ENCODE measurements at regions not wholly inside any gene's neighbourhood (a gene's known extent, or its start where the extent isn't known, plus 50 kb on each side); places are given as distances from the start of the nearest gene placed in this dataset.
"Not testable (repeated sequence)": the region's sequence is repeated elsewhere in the genome, so short reads cannot be mapped to it uniquely, and the experiment has no call there.

DNA sequence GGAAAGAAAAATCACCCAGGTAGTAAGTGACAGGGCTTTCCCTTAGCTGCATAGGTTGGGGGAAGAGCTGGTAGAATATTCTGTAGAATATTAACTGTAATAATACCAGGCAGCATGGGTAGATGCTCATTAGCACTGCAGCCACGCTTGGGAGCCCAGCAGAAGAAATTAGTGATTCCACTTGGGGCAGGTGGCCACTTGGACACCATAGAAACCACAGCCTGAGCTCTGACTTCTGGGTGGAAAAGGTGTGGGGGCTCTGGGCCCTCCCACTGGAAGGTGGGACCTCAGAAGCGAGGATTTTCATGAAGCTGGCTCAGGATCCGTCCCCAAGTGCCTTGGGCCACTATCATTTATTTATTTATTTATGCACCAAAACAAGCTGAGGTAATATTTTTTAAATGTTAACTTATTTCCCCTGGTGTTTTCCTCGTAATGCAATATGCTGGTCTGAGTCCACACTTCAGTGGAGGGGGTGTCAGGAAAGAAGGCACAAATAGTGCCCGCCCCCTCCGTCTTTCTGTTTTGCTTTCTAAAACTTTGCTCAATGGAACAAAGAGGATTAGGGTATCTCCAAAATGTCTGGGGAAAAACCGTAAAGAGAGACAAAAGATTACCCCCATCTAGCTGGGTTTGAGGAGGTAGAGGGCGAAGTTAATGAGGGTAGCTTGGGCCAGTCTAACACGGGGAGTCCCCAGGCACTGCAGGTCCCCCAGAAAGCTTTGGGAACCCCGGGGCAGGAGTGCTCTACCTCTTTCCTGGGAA, 75.2 kb upstream of the GADD45A start:
- TF ChIP-seq, protein P1, sequence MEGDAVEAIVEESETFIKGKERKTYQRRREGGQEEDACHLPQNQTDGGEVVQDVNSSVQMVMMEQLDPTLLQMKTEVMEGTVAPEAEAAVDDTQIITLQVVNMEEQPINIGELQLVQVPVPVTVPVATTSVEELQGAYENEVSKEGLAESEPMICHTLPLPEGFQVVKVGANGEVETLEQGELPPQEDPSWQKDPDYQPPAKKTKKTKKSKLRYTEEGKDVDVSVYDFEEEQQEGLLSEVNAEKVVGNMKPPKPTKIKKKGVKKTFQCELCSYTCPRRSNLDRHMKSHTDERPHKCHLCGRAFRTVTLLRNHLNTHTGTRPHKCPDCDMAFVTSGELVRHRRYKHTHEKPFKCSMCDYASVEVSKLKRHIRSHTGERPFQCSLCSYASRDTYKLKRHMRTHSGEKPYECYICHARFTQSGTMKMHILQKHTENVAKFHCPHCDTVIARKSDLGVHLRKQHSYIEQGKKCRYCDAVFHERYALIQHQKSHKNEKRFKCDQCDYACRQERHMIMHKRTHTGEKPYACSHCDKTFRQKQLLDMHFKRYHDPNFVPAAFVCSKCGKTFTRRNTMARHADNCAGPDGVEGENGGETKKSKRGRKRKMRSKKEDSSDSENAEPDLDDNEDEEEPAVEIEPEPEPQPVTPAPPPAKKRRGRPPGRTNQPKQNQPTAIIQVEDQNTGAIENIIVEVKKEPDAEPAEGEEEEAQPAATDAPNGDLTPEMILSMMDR (IDR thresholded peaks at IDR 0.05), result no peak
- TF ChIP-seq ZFX (IDR thresholded peaks at IDR 0.05; ENCODE audit: borderline replicate concordance), result no peak
- no peak overlapping the region for H3K27ac ChIP-seq

DNA sequence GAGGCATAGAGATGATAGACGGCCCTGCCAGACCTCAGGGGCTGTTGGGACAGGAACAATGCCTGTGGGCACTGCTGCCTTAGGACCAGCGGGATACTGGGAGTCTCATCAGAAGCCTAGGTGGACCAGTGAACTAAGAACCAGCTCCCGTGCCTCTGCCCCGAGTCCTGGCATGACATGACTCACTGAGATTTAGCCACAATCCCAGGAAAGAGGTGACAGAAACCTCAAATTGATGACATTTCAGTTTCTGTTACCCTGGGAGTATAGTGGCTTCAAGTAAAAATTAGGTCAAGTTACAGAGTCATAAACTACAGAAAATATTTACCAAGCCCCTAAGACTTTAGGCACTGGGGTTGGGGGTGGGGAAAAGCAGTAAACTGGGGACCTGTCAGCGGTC, 74.6 kb upstream of the GADD45A start:
- TF ChIP-seq ZFX (IDR thresholded peaks at IDR 0.05; ENCODE audit: borderline replicate concordance), result no peak
- TF ChIP-seq, protein P1 (IDR thresholded peaks at IDR 0.05), result no peak

DNA sequence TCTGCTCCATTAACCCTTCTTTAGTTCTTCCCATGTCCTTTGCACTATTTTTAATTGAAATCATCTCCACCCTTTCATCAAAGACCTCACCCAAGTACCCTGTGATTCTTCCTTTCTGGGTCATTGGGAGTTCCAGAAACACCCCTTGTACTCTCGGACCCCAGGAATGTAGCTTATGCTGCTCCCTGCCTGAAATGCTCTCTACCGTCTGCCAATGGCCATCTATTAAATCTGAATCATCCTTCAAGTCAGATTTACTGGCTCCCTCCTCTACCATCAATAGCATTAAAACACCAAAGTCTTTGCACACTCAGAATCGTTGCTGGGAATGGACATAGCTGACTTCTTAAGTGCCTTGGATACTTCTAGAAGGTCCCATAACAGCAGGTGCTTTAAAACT, 73.2 kb upstream of the GADD45A start:
- TF ChIP-seq ZFX (IDR thresholded peaks at IDR 0.05; ENCODE audit: borderline replicate concordance), result no peak
- TF ChIP-seq, protein P1 (IDR thresholded peaks at IDR 0.05), result no peak
- H3K27ac ChIP-seq, result no peak overlapping the region

More for the DNA sequence above, 74.6 kb upstream of the GADD45A start:
- no peak overlapping the region for H3K27ac ChIP-seq

DNA sequence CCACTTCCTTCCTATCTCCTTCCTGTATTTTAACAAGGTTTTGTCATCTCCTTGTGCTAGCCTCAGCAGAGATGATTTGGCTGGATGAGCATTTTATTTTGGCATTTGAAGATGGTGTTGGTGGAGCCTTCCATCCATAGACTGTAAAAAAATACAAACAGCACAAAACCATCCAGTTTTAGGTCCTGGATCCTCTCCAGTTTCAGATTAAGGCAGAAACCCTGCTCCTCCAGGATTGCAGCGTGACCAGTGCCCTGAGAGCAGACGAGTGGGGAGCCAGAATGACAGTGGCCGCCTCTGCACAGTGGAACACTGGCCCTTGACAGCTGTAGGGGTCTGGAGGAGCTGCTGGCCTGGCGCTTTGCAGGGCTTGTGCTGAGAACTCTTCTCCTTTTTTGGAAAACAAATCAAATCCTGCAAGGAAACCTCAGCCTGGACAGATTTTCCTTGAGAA, 72.2 kb upstream of the GADD45A start:
- H3K27ac ChIP-seq, result no peak overlapping the region
- TF ChIP-seq ZFX (IDR thresholded peaks at IDR 0.05; ENCODE audit: borderline replicate concordance), result no peak
- TF ChIP-seq, protein P1 (IDR thresholded peaks at IDR 0.05), result no peak

DNA sequence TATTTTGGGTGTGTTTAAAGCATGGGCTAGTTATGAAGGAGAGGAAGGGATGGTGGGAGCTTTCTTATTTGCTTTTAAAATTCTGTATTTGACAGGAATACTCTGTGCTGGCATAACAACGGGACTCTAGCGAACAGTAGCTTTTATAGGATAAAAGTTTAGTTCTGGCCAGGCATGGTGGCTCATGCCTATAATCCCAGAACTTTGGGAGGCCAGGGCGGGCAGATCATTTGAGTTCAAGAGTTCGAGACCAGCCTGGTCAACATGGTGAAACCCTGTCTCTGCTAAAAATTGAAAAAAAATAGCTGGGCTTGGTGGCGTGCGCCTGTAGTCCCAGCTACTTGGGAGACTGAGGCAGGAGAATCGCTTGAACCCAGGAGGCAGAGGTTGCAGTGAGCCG, 71.5 kb upstream of the GADD45A start:
- H3K27ac ChIP-seq, result not testable (repeated sequence)

DNA sequence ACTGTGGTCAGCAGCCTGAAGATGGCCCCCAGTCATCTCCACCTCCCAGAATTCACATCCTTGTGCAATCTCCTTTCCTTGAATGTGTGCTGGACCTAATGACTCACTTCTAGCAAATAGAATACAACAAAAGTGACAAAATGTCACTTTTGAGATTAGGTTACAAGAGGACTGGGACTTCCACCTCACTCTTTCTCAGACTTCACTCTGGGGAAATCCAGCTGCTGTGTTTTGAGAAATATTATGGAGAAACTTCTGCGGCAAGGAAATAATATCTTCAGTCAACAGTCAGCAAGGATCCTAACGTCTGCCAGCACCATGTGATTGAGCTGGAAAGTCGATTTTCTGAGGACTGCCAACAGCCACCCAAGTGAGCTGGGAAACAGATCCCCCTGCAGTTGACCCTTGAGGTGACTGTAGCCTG, 70.5 kb upstream of the GADD45A start:
- no peak for TF ChIP-seq ZFX (IDR thresholded peaks at IDR 0.05; ENCODE audit: borderline replicate concordance)
- TF ChIP-seq, protein P1 (IDR thresholded peaks at IDR 0.05), result no peak
- no peak overlapping the region for H3K27ac ChIP-seq

DNA sequence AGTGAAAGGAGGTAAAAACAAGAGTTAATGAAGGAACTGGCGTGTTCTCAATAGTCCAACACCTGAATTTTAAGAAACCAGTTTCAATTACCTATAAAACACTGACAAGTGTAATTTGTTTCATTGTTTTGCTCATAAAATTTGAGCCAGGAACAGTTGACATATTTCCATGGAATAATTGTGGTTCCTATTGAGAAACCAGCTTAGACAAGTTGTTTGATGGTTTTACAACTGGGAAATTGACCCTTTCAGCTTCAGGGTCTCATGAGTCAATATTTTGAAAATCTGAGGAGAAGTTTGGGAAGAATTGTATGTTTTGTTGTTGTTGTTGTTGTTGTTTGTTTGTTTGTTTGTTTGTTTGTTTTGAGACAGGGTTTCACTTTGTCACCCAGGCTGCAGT, 69.1 kb upstream of the GADD45A start:
- no peak for TF ChIP-seq ZFX (IDR thresholded peaks at IDR 0.05; ENCODE audit: borderline replicate concordance)
- TF ChIP-seq, protein P1 (IDR thresholded peaks at IDR 0.05), result no peak
- no peak overlapping the region for H3K27ac ChIP-seq
